ENCODE measurements at regions not wholly inside any gene's neighbourhood (a gene's known extent, or its start where the extent isn't known, plus 50 kb on each side); places are given as distances from the start of the nearest gene placed in this dataset.

DNA sequence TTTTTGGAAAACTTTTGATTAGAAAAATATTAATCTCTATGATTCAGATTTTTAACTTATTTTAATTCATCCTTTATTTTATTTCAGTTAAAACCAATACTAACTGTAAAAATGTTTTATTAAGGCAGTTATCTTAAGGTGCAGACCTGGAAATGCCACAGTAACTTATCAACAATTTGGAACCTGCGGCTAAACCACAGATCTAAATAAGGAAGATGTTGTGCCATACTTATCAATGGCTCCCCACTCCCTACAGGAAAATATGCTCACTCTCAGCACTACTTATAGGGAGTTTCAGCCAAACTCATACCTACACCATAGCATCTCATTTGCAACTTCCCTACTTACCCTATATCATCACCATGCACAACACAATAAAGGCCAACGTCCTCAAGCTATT is 226.9 kb upstream of the KYNU start:
- TF ChIP-seq, protein P1, sequence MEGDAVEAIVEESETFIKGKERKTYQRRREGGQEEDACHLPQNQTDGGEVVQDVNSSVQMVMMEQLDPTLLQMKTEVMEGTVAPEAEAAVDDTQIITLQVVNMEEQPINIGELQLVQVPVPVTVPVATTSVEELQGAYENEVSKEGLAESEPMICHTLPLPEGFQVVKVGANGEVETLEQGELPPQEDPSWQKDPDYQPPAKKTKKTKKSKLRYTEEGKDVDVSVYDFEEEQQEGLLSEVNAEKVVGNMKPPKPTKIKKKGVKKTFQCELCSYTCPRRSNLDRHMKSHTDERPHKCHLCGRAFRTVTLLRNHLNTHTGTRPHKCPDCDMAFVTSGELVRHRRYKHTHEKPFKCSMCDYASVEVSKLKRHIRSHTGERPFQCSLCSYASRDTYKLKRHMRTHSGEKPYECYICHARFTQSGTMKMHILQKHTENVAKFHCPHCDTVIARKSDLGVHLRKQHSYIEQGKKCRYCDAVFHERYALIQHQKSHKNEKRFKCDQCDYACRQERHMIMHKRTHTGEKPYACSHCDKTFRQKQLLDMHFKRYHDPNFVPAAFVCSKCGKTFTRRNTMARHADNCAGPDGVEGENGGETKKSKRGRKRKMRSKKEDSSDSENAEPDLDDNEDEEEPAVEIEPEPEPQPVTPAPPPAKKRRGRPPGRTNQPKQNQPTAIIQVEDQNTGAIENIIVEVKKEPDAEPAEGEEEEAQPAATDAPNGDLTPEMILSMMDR (IDR thresholded peaks at IDR 0.05; ENCODE audit: extremely low read depth in 1 of 2, insufficient read depth in 1 of 2, low read depth in 1 of 2, low read length in 2 of 2): no peak
- TF ChIP-seq, protein P2, sequence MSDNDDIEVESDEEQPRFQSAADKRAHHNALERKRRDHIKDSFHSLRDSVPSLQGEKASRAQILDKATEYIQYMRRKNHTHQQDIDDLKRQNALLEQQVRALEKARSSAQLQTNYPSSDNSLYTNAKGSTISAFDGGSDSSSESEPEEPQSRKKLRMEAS (IDR thresholded peaks at IDR 0.05; ENCODE audit: insufficient read depth, insufficient read length): no peak
- TF ChIP-seq POLR2A (IDR thresholded peaks at IDR 0.05; ENCODE audit: low read depth, low read length): no peak
- no peak for TF ChIP-seq MYC (IDR thresholded peaks at IDR 0.05; ENCODE audit: low read depth, low read length)
- TF ChIP-seq FOS (IDR thresholded peaks at IDR 0.05; ENCODE audit: borderline replicate concordance, insufficient read depth, low read length): no peak

All from endothelial cell of umbilical vein (primary cell).